GM12878 (cell line): ENCODE measurements at regions not wholly inside any gene's neighbourhood (a gene's known extent, or its start where the extent isn't known, plus 50 kb on each side); places are given as distances from the start of the nearest gene placed in this dataset.

Experiments used
- ATAC-seq: fragments of 200-7000 bp; cut with Tn5 transposase; 3 replicates; pipeline ENCODE4 v1.9.1; 2020; ENCODE audit warnings: mild to moderate bottlenecking, moderate library complexity
- BruUV-seq: library from RNA; stranded (reverse); fragments of 400-500 nt; replicated peaks from 2 replicates; lab custom pipeline; 2021; lab: Mats Ljungman, UMichigan
- CTCF ChIA-PET: fragments of 300-600 bp; sonication (Branson Sonifier 250); formaldehyde crosslinking; extraction: SDS; loops from one replicate; lab custom pipeline; 2021; ENCODE audit warnings: inconsistent platforms; lab: Yijun Ruan, JAX
- POLR2A ChIA-PET: fragments of 350-600 bp; formaldehyde crosslinking; extraction: SDS; loops from one replicate; lab custom pipeline; 2021; ENCODE audit warnings: inconsistent platforms; lab: Charles Lee
- RAD21 ChIA-PET: fragments of 300-600 bp; sonication (Branson Sonifier 250); formaldehyde crosslinking; loops from one replicate; lab custom pipeline; 2023; ENCODE audit warnings: antibody characterized with exemption; ENCODE audit not compliant: unreplicated experiment; lab: Charles Lee
- SMC1A ChIA-PET: fragments of 300-600 bp; sonication (Branson Sonifier 250); formaldehyde crosslinking; loops from one replicate; lab custom pipeline; 2023; ENCODE audit not compliant: unreplicated experiment, uncharacterized antibody; lab: Charles Lee
- DNase-seq: peaks from one replicate; pipeline ENCODE4 v3.0.0-alpha.2; 2011; ENCODE audit warnings: low read depth, low spot score
- FAIRE-seq: peaks from 3 replicates; lab custom pipeline; 2011; peaks lifted over from hg19 to GRCh38; lab: Jason Lieb, UNC
- H2AFZ ChIP-seq: 2 replicates; pipeline ENCODE4 v1.6.0; 2011; ENCODE audit warnings: low read depth, low read length, control low read depth; ENCODE audit not compliant: control insufficient read depth
- H3K27ac ChIP-seq: 2 replicates; pipeline ENCODE4 v1.5.1; 2011; ENCODE audit warnings: control low read depth; ENCODE audit not compliant: control insufficient read depth, insufficient read depth
- H3K27me3 ChIP-seq, 2 experiments: replicated peaks in 1 of 2; 2 replicates each; pipeline versions ENCODE4 v1.6.0 to v1.6.1; 2011; ENCODE audit warnings: low read length in 1 of 2; ENCODE audit not compliant: control insufficient read depth in 2 of 2, insufficient read depth in 2 of 2
- H3K36me3 ChIP-seq, 2 experiments: 2 replicates each; pipeline ENCODE4 v1.5.1; 2011; ENCODE audit warnings: low read length in 1 of 2; ENCODE audit not compliant: control insufficient read depth in 2 of 2, insufficient read depth in 2 of 2
- H3K4me1 ChIP-seq: 2 replicates; pipeline ENCODE4 v1.6.1; 2011; ENCODE audit warnings: mild to moderate bottlenecking, low read length, moderate library complexity, mixed read lengths; ENCODE audit not compliant: control insufficient read depth, insufficient read depth
- H3K4me2 ChIP-seq: 2 replicates; pipeline ENCODE4 v1.6.0; 2011; ENCODE audit warnings: control low read depth; ENCODE audit not compliant: control insufficient read depth, insufficient read depth
- H3K4me3 ChIP-seq: fragments of 200-600 bp; sonication (generic); 2 replicates; pipeline ENCODE4 v1.5.1; 2016
- H3K79me2 ChIP-seq: 2 replicates; pipeline ENCODE4 v1.6.0; 2011; ENCODE audit warnings: low read length; ENCODE audit not compliant: control insufficient read depth, insufficient read depth
- H3K9ac ChIP-seq: 2 replicates; pipeline ENCODE4 v1.8.0; 2011; ENCODE audit warnings: low read length, control low read depth, mixed read lengths; ENCODE audit not compliant: control insufficient read depth, insufficient read depth
- H3K9me3 ChIP-seq: replicated peaks from 3 replicates; pipeline ENCODE4 v1.5.1; 2011; ENCODE audit warnings: mild to moderate bottlenecking, low read length; ENCODE audit not compliant: control insufficient read depth, insufficient read depth
- H4K20me1 ChIP-seq: 2 replicates; pipeline ENCODE4 v1.6.0; 2011; ENCODE audit not compliant: control insufficient read depth, insufficient read depth
- BHLHE40 ChIP-seq, 2 experiments: fragments of 450-650 bp in 1 of 2; IDR thresholded peaks; 2 replicates each; pipeline ENCODE4 v1.6.1; 2011 to 2017; ENCODE audit warnings: low read depth in 2 of 2, borderline replicate concordance in 1 of 2, improper control_type of control experiment in 1 of 2, low read length in 1 of 2, mild to moderate bottlenecking in 1 of 2
- CBFB ChIP-seq: IDR thresholded peaks from 2 replicates; pipeline ENCODE4 v1.6.1; 2016; ENCODE audit warnings: antibody characterized with exemption, low read depth
- CEBPB ChIP-seq, 2 experiments: fragments of 150-350 bp in 1 of 2; IDR thresholded peaks; 2 replicates each; pipeline ENCODE4 v1.6.1; 2012 to 2014; ENCODE audit warnings: low read depth in 2 of 2, low read length in 2 of 2, borderline replicate concordance in 1 of 2, inconsistent platforms in 1 of 2
- EGR1 ChIP-seq, 2 experiments: IDR thresholded peaks; 1 replicate in 1 of 2; 2 replicates in 1 of 2; pipeline ENCODE4 v1.6.1; 2011 to 2012; ENCODE audit warnings: low read depth in 2 of 2, low read length in 2 of 2, borderline replicate concordance in 1 of 2, mild to moderate bottlenecking in 1 of 2, moderate library complexity in 1 of 2
- ESRRA ChIP-seq: IDR thresholded peaks from 2 replicates; pipeline ENCODE4 v1.6.1; 2012; ENCODE audit warnings: mild to moderate bottlenecking, low read length, improper control_type of control experiment
- GATAD2B ChIP-seq: fragments of 450-650 bp; conservative IDR thresholded peaks from 2 replicates; pipeline ENCODE4 v1.6.1; 2017; ENCODE audit warnings: low read depth, mild to moderate bottlenecking, moderate library complexity
- JUND ChIP-seq: IDR thresholded peaks from 2 replicates; pipeline ENCODE4 v1.6.1; 2012; ENCODE audit warnings: low read depth, mild to moderate bottlenecking, low read length, improper control_type of control experiment, moderate library complexity
- MTA2 ChIP-seq: fragments of 450-650 bp; IDR thresholded peaks from 2 replicates; pipeline ENCODE4 v1.6.1; 2016; ENCODE audit warnings: low read depth, mild to moderate bottlenecking, moderate library complexity
- MXI1 ChIP-seq: fragments of 150-350 bp; IDR thresholded peaks from 2 replicates; pipeline ENCODE4 v1.6.1; 2011; ENCODE audit warnings: low read depth, mild to moderate bottlenecking, inconsistent platforms, low read length, improper control_type of control experiment
- NFIC ChIP-seq: IDR thresholded peaks from 2 replicates; pipeline ENCODE4 v1.6.1; 2012; ENCODE audit warnings: low read depth, mild to moderate bottlenecking, inconsistent platforms, low read length, moderate library complexity
- NRF1 ChIP-seq: conservative IDR thresholded peaks from 2 replicates; pipeline ENCODE4 v1.6.1; 2011; ENCODE audit warnings: mild to moderate bottlenecking, low read depth, low read length, improper control_type of control experiment
- PAX8 ChIP-seq: fragments of 450-650 bp; IDR thresholded peaks from 2 replicates; pipeline ENCODE4 v1.6.1; 2017; ENCODE audit warnings: mild to moderate bottlenecking, moderate library complexity
- RBBP5 ChIP-seq: fragments of 200-600 bp; sonication (generic); conservative IDR thresholded peaks from 2 replicates; pipeline ENCODE4 v1.6.1; 2016
- SPI1 ChIP-seq: IDR thresholded peaks from 2 replicates; pipeline ENCODE4 v1.6.1; 2011; ENCODE audit warnings: low read depth, mild to moderate bottlenecking, low read length, moderate library complexity, borderline replicate concordance; ENCODE audit not compliant: insufficient read depth
- SREBF1 ChIP-seq: IDR thresholded peaks from 2 replicates; pipeline ENCODE4 v1.6.1; 2012; ENCODE audit warnings: mild to moderate bottlenecking, low read length
- WRNIP1 ChIP-seq: IDR thresholded peaks from 2 replicates; pipeline ENCODE4 v1.6.1; 2011; ENCODE audit warnings: low read depth, low read length, improper control_type of control experiment, borderline replicate concordance
- YBX1 ChIP-seq: fragments of 450-650 bp; IDR thresholded peaks from 2 replicates; pipeline ENCODE4 v1.6.1; 2016; ENCODE audit warnings: antibody characterized with exemption
- WGBS: methylation state at CpG from one replicate; pipeline ENCODE4 v1.1.6; 2016; ENCODE audit warnings: low lambda C conversion rate; ENCODE audit not compliant: insufficient replicate concordance, insufficient coverage; ENCODE audit errors: missing lambda C conversion rate; 5-methylcytosine and 5-hydroxymethylcytosine counted together
- in situ Hi-C: fragments of 300-500 bp; cut with MboI; formaldehyde crosslinking; loops from 9 replicates; pipeline ENCODE4 v1.14.3; 2018; ENCODE audit warnings: mixed read lengths
- intact Hi-C: fragments of 100-400 bp; cut with micrococcal nuclease; formaldehyde crosslinking; loops from one replicate; pipeline ENCODE4 v1.14.2; 2022; ENCODE audit not compliant: unreplicated experiment
- TF ChIP-seq, protein P1 (sequence below): fragments of 450-650 bp; IDR thresholded peaks from 2 replicates; pipeline ENCODE4 v1.6.1; 2016; ENCODE audit warnings: mild to moderate bottlenecking, moderate library complexity, borderline replicate concordance
- TF ChIP-seq, protein P2 (sequence below): fragments of 450-650 bp; IDR thresholded peaks from 2 replicates; pipeline ENCODE4 v1.6.1; 2018; ENCODE audit warnings: mild to moderate bottlenecking, low read depth, moderate library complexity; ENCODE audit not compliant: partially characterized antibody

DNA sequence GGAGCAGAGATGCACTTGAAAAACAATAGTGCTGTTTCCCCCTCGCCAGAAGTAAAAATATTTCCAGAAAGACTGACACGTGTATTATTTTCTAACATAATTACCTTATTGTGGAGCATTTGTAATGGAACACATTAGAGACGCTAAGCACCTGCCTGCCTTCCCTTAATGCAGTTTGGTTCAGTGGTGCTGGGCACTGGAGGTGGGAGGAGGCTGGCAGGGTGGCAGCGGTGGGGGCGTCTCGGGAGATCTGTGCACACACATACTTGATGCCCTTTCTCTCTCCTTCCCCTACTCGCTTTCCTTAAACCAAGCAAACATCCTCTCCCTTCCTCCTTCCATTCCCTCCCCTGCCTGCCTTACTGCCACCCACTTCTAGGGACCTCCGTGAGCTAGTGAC is 156.6 kb upstream of the SDK2 start:
- Histone ChIP-seq H4K20me1 (no peaks in the 10 kb centered on the region), H3K9ac (no peak overlapping the region), H3K36me3 (no peaks in the 10 kb centered on the region), H3K27ac (no peak overlapping the region), H3K27me3 (no peaks in the 10 kb centered on the region), H3K4me2 (no peak overlapping the region), H2AFZ (no peak overlapping the region), H3K79me2 (no peaks in the 10 kb centered on the region), H3K4me1 (no peaks in the 10 kb centered on the region), H3K4me3 (no peak overlapping the region), H3K9me3 (no peaks in the 10 kb centered on the region)
- CTCF ChIA-PET = no interaction called here
- TF ChIP-seq JUND (no peak), SPI1 (no peak), GATAD2B (no peak), RBBP5 (no peak), BHLHE40 (IDR thresholded peaks at IDR 0.05; ENCODE audit: borderline replicate concordance in 1 of 2, low read depth in 2 of 2, low read length in 1 of 2) (no peak), CBFB (no peak), ESRRA (no peak), MXI1 (no peak), EGR1 (IDR thresholded peaks at IDR 0.05; ENCODE audit: borderline replicate concordance in 1 of 2, low read depth in 2 of 2, low read length in 2 of 2) (no peak), PAX8 (no peak), YBX1 (no peak), NRF1 (no peak), NFIC (no peak), SREBF1 (no peak), MTA2 (no peak), CEBPB (IDR thresholded peaks at IDR 0.05; ENCODE audit: borderline replicate concordance in 1 of 2, low read depth in 2 of 2, low read length in 2 of 2) (no peak), WRNIP1 (no peak)
- TF ChIP-seq, protein P1, sequence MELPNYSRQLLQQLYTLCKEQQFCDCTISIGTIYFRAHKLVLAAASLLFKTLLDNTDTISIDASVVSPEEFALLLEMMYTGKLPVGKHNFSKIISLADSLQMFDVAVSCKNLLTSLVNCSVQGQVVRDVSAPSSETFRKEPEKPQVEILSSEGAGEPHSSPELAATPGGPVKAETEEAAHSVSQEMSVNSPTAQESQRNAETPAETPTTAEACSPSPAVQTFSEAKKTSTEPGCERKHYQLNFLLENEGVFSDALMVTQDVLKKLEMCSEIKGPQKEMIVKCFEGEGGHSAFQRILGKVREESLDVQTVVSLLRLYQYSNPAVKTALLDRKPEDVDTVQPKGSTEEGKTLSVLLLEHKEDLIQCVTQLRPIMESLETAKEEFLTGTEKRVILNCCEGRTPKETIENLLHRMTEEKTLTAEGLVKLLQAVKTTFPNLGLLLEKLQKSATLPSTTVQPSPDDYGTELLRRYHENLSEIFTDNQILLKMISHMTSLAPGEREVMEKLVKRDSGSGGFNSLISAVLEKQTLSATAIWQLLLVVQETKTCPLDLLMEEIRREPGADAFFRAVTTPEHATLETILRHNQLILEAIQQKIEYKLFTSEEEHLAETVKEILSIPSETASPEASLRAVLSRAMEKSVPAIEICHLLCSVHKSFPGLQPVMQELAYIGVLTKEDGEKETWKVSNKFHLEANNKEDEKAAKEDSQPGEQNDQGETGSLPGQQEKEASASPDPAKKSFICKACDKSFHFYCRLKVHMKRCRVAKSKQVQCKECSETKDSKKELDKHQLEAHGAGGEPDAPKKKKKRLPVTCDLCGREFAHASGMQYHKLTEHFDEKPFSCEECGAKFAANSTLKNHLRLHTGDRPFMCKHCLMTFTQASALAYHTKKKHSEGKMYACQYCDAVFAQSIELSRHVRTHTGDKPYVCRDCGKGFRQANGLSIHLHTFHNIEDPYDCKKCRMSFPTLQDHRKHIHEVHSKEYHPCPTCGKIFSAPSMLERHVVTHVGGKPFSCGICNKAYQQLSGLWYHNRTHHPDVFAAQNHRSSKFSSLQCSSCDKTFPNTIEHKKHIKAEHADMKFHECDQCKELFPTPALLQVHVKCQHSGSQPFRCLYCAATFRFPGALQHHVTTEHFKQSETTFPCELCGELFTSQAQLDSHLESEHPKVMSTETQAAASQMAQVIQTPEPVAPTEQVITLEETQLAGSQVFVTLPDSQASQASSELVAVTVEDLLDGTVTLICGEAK = no peak
- TF ChIP-seq, protein P2, sequence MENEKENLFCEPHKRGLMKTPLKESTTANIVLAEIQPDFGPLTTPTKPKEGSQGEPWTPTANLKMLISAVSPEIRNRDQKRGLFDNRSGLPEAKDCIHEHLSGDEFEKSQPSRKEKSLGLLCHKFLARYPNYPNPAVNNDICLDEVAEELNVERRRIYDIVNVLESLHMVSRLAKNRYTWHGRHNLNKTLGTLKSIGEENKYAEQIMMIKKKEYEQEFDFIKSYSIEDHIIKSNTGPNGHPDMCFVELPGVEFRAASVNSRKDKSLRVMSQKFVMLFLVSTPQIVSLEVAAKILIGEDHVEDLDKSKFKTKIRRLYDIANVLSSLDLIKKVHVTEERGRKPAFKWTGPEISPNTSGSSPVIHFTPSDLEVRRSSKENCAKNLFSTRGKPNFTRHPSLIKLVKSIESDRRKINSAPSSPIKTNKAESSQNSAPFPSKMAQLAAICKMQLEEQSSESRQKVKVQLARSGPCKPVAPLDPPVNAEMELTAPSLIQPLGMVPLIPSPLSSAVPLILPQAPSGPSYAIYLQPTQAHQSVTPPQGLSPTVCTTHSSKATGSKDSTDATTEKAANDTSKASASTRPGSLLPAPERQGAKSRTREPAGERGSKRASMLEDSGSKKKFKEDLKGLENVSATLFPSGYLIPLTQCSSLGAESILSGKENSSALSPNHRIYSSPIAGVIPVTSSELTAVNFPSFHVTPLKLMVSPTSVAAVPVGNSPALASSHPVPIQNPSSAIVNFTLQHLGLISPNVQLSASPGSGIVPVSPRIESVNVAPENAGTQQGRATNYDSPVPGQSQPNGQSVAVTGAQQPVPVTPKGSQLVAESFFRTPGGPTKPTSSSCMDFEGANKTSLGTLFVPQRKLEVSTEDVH = no peak
- FAIRE-seq = no peak
- WGBS = 56% methylated on average over 7 of the region's 8 CpGs
- no peak for DNase-seq
- in situ Hi-C loops (no loop called here), intact Hi-C loops (no loop called here)
- SMC1A ChIA-PET = no interaction called here
- RAD21 ChIA-PET = no interaction called here
- BruUV-seq = no TSS peak
- POLR2A ChIA-PET = no interaction called here
- no peak for ATAC-seq
